ENCODE measurements at regions not wholly inside any gene's neighbourhood (a gene's known extent, or its start where the extent isn't known, plus 50 kb on each side); places are given as distances from the start of the nearest gene placed in this dataset.

- H3K27ac ChIP-seq (ENCODE audit: low read depth, low read length): peak overlapping the region; percentile 98
- H3K4me1 ChIP-seq (ENCODE audit: control insufficient read depth in 1 of 2, insufficient read depth in 2 of 2, low read length in 2 of 2): peaks cover 2 to 6% of the 10 kb centered on the region in 2 experiments
- H3K9ac ChIP-seq (ENCODE audit: low read length): no peak overlapping the region
- H3K36me3 ChIP-seq (ENCODE audit: control insufficient read depth in 1 of 2, insufficient read depth in 2 of 2, low read length in 2 of 2): no peaks in the 10 kb centered on the region
- H3K18ac ChIP-seq (ENCODE audit: low read length): no peak overlapping the region
- H2AK5ac ChIP-seq (ENCODE audit: low read length): no peak overlapping the region
- no peak overlapping the region for H3K14ac ChIP-seq (ENCODE audit: low read length)
- peak; percentile 81 to 91 for DNase-seq
- H2BK120ac ChIP-seq (ENCODE audit: insufficient read depth, low read length, poor library complexity): no peak overlapping the region
- H3K79me2 ChIP-seq (ENCODE audit: control insufficient read depth, insufficient read depth, low read length, poor library complexity): peaks cover 2% of the 10 kb centered on the region
- H3K4me3 ChIP-seq (ENCODE audit: low read depth, low read length): no peak overlapping the region
- H3K9me3 ChIP-seq (ENCODE audit: insufficient read depth, low read depth, low read length): no peaks in the 10 kb centered on the region
- H2BK5ac ChIP-seq (ENCODE audit: low read depth, low read length, poor library complexity): no peak overlapping the region
- no peak overlapping the region for H3K4ac ChIP-seq (ENCODE audit: low read depth, low read length)
- WGBS (ENCODE audit: extremely low coverage, insufficient coverage, insufficient read length): no CpG with 5 or more reads among the region's 2 CpGs
- no peak overlapping the region for H2BK12ac ChIP-seq (ENCODE audit: low read length)
- no peak overlapping the region for H3K4me2 ChIP-seq (ENCODE audit: low read length)
- no peak overlapping the region for H4K91ac ChIP-seq (ENCODE audit: low read depth, low read length)
- no peak overlapping the region for H3K23ac ChIP-seq (ENCODE audit: low read length)
- peaks cover 24% of the 10 kb centered on the region for H3K79me1 ChIP-seq (ENCODE audit: low read length)
- no peaks in the 10 kb centered on the region for H3K27me3 ChIP-seq (ENCODE audit: insufficient read depth, low read length)
- no peak overlapping the region for H2AFZ ChIP-seq (ENCODE audit: insufficient read depth, low read length, poor library complexity)
- H4K12ac ChIP-seq (ENCODE audit: low read depth, low read length): no peak overlapping the region
- H4K8ac ChIP-seq (ENCODE audit: low read depth, low read length): no peak overlapping the region
These were observed 140.1 kb upstream of the TTC29 start for GRCh38 chr4:147085781-147086180.

DNA sequence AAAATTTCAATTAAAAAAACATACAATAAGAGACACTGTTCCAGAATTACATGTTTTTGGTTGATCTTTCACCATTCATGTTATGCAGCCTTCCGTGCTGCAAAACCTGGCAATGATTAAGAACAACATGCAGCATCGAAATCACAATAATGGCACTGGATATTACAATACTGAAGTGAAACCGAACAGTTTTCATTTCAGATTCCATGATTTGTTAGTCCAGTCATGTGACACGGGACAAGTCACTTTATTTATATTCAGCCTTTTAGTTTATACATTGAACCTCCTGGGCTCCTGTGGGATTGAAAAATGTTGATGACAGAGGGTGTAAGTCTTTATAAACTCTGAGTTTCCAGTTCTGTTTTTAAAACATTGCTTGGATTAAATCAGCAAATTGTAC lies 142.5 kb upstream of the TTC29 start:
- no peak for DNase-seq
- H2BK5ac ChIP-seq (ENCODE audit: low read depth, low read length, poor library complexity): no peak overlapping the region
- H3K14ac ChIP-seq (ENCODE audit: low read length): no peak overlapping the region
- peak overlapping the region; percentile 59 for H2BK120ac ChIP-seq (ENCODE audit: insufficient read depth, low read length, poor library complexity)
- no peak overlapping the region for H3K23ac ChIP-seq (ENCODE audit: low read length)
- H3K27me3 ChIP-seq (ENCODE audit: insufficient read depth, low read length): no peaks in the 10 kb centered on the region
- peaks cover 2 to 6% of the 10 kb centered on the region in 2 experiments for H3K4me1 ChIP-seq (ENCODE audit: control insufficient read depth in 1 of 2, insufficient read depth in 2 of 2, low read length in 2 of 2)
- H2AK5ac ChIP-seq (ENCODE audit: low read length): no peak overlapping the region
- H4K8ac ChIP-seq (ENCODE audit: low read depth, low read length): no peak overlapping the region
- no peak overlapping the region for H3K9ac ChIP-seq (ENCODE audit: low read length)
- no peaks in the 10 kb centered on the region for H3K36me3 ChIP-seq (ENCODE audit: control insufficient read depth in 1 of 2, insufficient read depth in 2 of 2, low read length in 2 of 2)
- H3K9me3 ChIP-seq (ENCODE audit: insufficient read depth, low read depth, low read length): no peaks in the 10 kb centered on the region
- H3K79me2 ChIP-seq (ENCODE audit: control insufficient read depth, insufficient read depth, low read length, poor library complexity): peaks cover 2% of the 10 kb centered on the region
- H3K27ac ChIP-seq (ENCODE audit: low read depth, low read length): peak overlapping the region; percentile 11
- peaks cover 25% of the 10 kb centered on the region for H3K79me1 ChIP-seq (ENCODE audit: low read length)
- H4K91ac ChIP-seq (ENCODE audit: low read depth, low read length): no peak overlapping the region
- no CpG with 5 or more reads among the region's 4 CpGs for WGBS (ENCODE audit: extremely low coverage, insufficient coverage, insufficient read length)
- no peak overlapping the region for H4K12ac ChIP-seq (ENCODE audit: low read depth, low read length)
- no peak overlapping the region for H2AFZ ChIP-seq (ENCODE audit: insufficient read depth, low read length, poor library complexity)
- no peak overlapping the region for H2BK12ac ChIP-seq (ENCODE audit: low read length)
- H3K4ac ChIP-seq (ENCODE audit: low read depth, low read length): no peak overlapping the region
- H3K4me3 ChIP-seq (ENCODE audit: low read depth, low read length): no peak overlapping the region
- no peak overlapping the region for H3K4me2 ChIP-seq (ENCODE audit: low read length)
- H3K18ac ChIP-seq (ENCODE audit: low read length): no peak overlapping the region

- Histone ChIP-seq H3K9me3 (ENCODE audit: insufficient read depth, low read depth, low read length) (no peaks in the 10 kb centered on the region), H3K9ac (ENCODE audit: low read length) (no peak overlapping the region), H3K18ac (ENCODE audit: low read length) (peak overlapping the region; percentile 4), H4K91ac (ENCODE audit: low read depth, low read length) (peak overlapping the region; percentile 92), H2AK5ac (ENCODE audit: low read length) (peak overlapping the region; percentile 73), H3K4me3 (ENCODE audit: low read depth, low read length) (no peak overlapping the region), H3K23ac (ENCODE audit: low read length) (no peak overlapping the region), H3K14ac (ENCODE audit: low read length) (peak overlapping the region; percentile 68), H3K36me3 (ENCODE audit: control insufficient read depth in 1 of 2, insufficient read depth in 2 of 2, low read length in 2 of 2) (no peaks in the 10 kb centered on the region), H3K27ac (ENCODE audit: low read depth, low read length) (no peak overlapping the region), H3K4ac (ENCODE audit: low read depth, low read length) (peak overlapping the region; percentile 1), H3K27me3 (ENCODE audit: insufficient read depth, low read length) (no peaks in the 10 kb centered on the region), H4K12ac (ENCODE audit: low read depth, low read length) (no peak overlapping the region), H3K79me2 (ENCODE audit: control insufficient read depth, insufficient read depth, low read length, poor library complexity) (no peaks in the 10 kb centered on the region), H2BK120ac (ENCODE audit: insufficient read depth, low read length, poor library complexity) (peak overlapping the region; percentile 74), H3K4me2 (ENCODE audit: low read length) (no peak overlapping the region), H3K4me1 (ENCODE audit: control insufficient read depth in 1 of 2, insufficient read depth in 2 of 2, low read length in 2 of 2) (peaks cover 0 to 3% of the 10 kb centered on the region in 2 experiments), H4K8ac (ENCODE audit: low read depth, low read length) (peak overlapping the region; percentile 71), H2AFZ (ENCODE audit: insufficient read depth, low read length, poor library complexity) (no peak overlapping the region), H2BK5ac (ENCODE audit: low read depth, low read length, poor library complexity) (peak overlapping the region; percentile 4), H2BK12ac (ENCODE audit: low read length) (peak overlapping the region; percentile 93), H3K79me1 (ENCODE audit: low read length) (peaks cover 22% of the 10 kb centered on the region)
- WGBS (ENCODE audit: extremely low coverage, insufficient coverage, insufficient read length): no CpG with 5 or more reads among the region's 5 CpGs
- DNase-seq: no peak
These were observed 144.8 kb upstream of the TTC29 start for GRCh38 chr4:147090486-147090885.

- Histone ChIP-seq H4K91ac (ENCODE audit: low read depth, low read length) (no peak overlapping the region), H2AK5ac (ENCODE audit: low read length) (no peak overlapping the region), H3K9ac (ENCODE audit: low read length) (no peak overlapping the region), H2AFZ (ENCODE audit: insufficient read depth, low read length, poor library complexity) (no peak overlapping the region), H3K79me1 (ENCODE audit: low read length) (peaks cover 12% of the 10 kb centered on the region), H4K12ac (ENCODE audit: low read depth, low read length) (no peak overlapping the region), H3K18ac (ENCODE audit: low read length) (no peak overlapping the region), H3K14ac (ENCODE audit: low read length) (no peak overlapping the region), H2BK120ac (ENCODE audit: insufficient read depth, low read length, poor library complexity) (no peak overlapping the region), H3K27ac (ENCODE audit: low read depth, low read length) (peak overlapping the region; percentile 20), H3K79me2 (ENCODE audit: control insufficient read depth, insufficient read depth, low read length, poor library complexity) (no peaks in the 10 kb centered on the region), H3K4me1 (ENCODE audit: control insufficient read depth in 1 of 2, insufficient read depth in 2 of 2, low read length in 2 of 2) (no peaks in the 10 kb centered on the region), H3K4me3 (ENCODE audit: low read depth, low read length) (no peak overlapping the region), H2BK12ac (ENCODE audit: low read length) (no peak overlapping the region), H3K4ac (ENCODE audit: low read depth, low read length) (no peak overlapping the region), H3K9me3 (ENCODE audit: insufficient read depth, low read depth, low read length) (peaks cover 2% of the 10 kb centered on the region), H3K27me3 (ENCODE audit: insufficient read depth, low read length) (no peaks in the 10 kb centered on the region), H3K4me2 (ENCODE audit: low read length) (no peak overlapping the region), H2BK5ac (ENCODE audit: low read depth, low read length, poor library complexity) (no peak overlapping the region), H3K23ac (ENCODE audit: low read length) (no peak overlapping the region), H4K8ac (ENCODE audit: low read depth, low read length) (no peak overlapping the region), H3K36me3 (ENCODE audit: control insufficient read depth in 1 of 2, insufficient read depth in 2 of 2, low read length in 2 of 2) (no peaks in the 10 kb centered on the region)
- no CpG with 5 or more reads among the region's 2 CpGs for WGBS (ENCODE audit: extremely low coverage, insufficient coverage, insufficient read length)
- no peak for DNase-seq
These were observed 147.5 kb upstream of the TTC29 start for GRCh38 chr4:147093206-147093605.
